NOMO-1 (cell line): ENCODE measurements at regions not wholly inside any gene's neighbourhood (a gene's known extent, or its start where the extent isn't known, plus 50 kb on each side); places are given as distances from the start of the nearest gene placed in this dataset.
"Not testable (repeated sequence)": the region's sequence is repeated elsewhere in the genome, so short reads cannot be mapped to it uniquely, and the experiment has no call there.

Source experiments
- DNase-seq, 2 experiments: peaks; one replicate each; lab custom pipeline; 2025; ENCODE audit not compliant: unreplicated experiment in 2 of 2; lab: John Stamatoyannopoulos, UW

DNA sequence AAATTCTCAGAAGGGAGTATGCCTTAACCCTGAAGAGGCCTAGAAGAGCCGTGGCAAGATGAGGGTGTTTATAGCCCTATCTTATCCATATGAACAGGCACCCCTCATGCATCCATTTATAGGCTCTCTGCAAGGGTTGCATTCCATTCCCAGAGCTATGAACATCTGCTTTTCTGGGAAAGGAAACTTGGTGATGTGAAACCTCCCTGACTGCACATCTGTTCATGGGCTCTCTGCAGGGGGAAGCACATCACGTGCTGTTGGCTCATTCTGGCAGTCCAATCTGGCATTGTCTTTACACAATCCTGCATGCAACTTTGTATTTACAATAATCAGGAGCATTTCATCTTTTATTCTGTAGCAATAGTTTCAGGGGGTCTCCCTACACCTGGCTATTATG is 143.6 kb upstream of the API5 start:
- DNase-seq: not testable (repeated sequence)

DNA sequence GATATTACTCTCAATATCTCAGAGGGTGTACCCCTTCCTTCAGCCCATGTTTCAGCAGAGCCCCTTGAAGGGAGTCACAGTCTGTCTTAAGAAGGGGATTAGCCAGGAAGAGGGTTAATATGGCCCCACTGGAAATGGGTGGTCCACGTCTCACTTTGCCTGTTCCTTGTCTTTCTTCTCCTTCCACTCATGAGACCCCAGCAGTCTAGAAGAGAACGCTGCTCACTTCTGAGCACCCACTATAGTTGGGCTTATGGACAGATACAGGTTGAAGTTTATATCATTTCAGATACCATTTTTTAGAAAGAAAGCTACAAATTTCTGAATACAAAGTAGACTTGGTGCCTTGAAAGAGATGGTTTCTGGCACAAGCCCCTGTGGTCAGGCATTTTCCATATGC is 139.3 kb upstream of the API5 start:
- DNase-seq: no peak

DNA sequence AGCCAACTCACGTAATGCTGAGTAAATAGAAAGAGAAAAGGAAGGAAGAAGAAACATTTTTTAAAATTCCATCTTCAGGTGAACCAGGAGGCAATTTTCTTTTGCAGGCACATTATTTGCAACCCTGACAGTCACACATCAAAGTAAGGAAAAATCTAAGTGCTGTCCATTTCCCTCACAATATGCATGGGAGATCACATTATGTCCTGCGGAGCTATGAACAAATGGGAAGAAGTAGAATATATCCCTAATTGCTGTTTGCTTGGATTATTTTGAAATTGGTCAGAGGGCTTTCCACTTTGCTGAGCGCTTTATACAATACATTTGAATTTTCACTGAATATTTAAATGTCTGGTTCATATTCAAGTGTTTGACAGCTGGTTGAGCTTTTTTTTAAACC is 133.8 kb upstream of the API5 start:
- DNase-seq: no peak

- DNase-seq: not testable (repeated sequence)
Observed at GRCh38 chr11:43194459-43194858, 117.3 kb upstream of the API5 start.

GRCh38 chr11:43197379-43197778 is 114.4 kb upstream of the API5 start:
- DNase-seq: no peak

DNA sequence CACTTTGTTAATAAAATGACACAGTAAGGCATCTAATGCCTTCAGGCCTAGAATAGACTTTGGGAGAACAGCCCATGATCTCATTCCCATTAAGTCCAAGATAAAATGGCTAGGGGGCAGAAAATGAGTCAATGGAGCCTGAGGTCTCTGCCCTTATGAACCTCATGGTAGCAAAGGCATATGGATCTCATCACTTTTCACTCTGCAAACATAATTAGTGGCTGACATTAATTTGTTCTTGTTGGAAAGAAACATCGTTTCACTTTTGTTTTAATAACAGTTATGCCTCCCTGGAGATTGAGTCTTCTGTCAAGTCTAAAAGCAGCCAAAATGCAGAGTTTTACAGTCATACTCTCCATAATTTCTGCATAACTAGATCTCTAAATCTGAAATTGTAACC is 111.8 kb upstream of the API5 start:
- no peak for DNase-seq

- DNase-seq: no peak
Observed at GRCh38 chr11:43212279-43212678, 99.5 kb upstream of the API5 start.

GRCh38 chr11:43214471-43214870 is 97.3 kb upstream of the API5 start:
- no peak for DNase-seq

- DNase-seq: no peak
Observed at GRCh38 chr11:43217849-43218248, 93.9 kb upstream of the API5 start.

DNA sequence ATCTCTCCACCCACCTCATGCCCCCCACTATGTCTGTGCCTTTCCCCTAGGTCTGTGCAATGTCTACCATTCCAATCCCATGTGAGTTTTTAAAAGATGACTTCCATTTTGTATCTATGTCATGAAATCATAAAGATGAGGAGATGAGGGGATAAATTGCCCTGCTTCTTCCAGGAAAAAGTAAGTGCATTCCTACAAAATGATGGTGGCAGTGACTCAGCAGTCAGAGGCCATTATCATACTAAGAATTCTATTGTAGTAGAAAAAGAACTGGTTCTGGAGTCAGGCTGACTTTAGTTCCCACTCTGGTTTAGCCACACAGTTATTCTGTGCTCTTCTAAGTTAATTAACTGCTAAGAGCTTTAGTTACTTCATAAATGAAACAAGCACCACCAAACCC is 89.6 kb upstream of the API5 start:
- DNase-seq: no peak

- no peak for DNase-seq
Observed at GRCh38 chr11:43223026-43223425, 88.8 kb upstream of the API5 start.

GRCh38 chr11:43234881-43235280 is 76.9 kb upstream of the API5 start:
- no peak for DNase-seq

DNA sequence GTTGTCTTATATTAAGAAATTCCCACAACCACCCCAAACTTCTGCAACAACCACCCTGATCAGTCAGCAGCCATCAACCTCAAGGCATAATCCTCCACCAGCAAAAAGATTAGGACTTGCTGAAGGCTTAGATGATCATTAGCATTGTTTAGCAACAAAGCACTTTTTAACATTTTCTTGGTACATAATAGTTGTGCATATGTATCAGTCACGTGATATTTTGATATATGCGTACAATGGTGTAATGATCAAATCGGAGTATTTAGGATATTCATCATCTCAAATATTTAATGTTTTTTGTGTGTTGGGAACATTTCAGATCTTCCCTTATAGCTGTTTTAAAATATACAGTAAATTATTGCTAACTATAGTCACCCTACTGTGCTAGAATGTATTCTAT is 73.5 kb upstream of the API5 start:
- DNase-seq: no peak

GRCh38 chr11:43239791-43240190 is 72.0 kb upstream of the API5 start:
- DNase-seq: no peak

DNA sequence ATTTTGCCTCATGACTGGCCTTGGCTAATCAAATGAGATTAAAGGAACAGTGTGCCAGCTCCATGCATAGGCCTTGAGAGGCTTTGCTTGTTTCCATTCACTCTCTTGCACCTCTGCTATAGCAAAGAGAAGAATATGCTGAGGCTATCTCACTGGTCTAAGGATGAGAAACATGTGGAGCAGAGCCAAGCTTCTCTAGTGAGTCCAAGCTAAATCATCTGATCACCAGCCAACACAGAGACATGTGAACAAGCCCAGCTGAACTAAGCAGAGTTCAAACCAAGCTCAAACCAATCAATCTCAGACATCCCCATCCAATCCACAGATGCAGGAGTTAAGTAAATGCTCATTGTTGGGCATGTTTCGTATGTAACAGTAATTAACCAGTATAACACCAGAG is 69.4 kb upstream of the API5 start:
- DNase-seq: no peak

- DNase-seq: no peak
Observed at GRCh38 chr11:43243927-43244326, 67.9 kb upstream of the API5 start.

DNA sequence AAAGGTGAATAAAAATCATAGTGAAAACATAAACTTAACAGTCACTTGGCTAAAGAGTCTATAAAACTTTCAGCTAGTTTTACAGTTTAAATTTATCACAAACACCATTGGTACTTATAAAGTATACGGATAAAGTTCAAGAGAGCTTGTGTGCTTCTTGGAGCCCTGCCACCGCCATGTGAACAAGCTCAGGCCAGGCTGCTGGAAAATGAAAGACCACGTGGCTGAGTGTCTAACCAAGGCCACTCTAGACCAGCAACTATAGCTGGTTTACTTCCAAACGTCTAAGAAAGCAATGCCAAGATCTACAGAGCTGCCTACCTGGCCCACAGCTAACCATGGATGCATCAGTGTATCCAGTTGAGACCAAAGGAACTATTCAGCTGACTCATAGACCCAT is 66.3 kb upstream of the API5 start:
- no peak for DNase-seq

DNA sequence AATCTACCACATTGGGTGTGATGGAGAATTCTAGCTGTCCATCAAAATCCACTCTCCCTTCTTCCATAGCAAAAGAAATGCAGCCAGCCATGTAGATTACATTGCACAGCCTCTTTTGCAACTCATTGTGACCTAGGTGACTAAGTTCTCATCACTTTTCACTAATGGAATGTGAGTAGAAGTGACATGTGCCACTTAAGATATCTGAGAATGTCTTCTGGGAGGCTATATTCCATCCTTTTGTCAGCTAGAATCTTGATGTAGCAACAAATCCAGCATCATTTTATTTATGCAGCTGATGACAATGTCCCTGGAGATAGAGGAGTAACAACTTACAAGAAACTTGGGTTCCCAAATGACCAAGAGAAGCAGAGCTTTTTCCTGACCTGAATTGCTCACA is 61.5 kb upstream of the API5 start:
- no peak for DNase-seq

- no peak for DNase-seq
Observed at GRCh38 chr11:43261775-43262174, 50.0 kb upstream of the API5 start.
